ENCODE measurements at regions not wholly inside any gene's neighbourhood (a gene's known extent, or its start where the extent isn't known, plus 50 kb on each side); places are given as distances from the start of the nearest gene placed in this dataset.

- TF ChIP-seq CTCF (IDR thresholded peaks at IDR 0.05) (no peak), POLR2A (IDR thresholded peaks at IDR 0.05) (no peak)
Observed at GRCh38 chr16:22743401-22743800, 70.6 kb upstream of the HS3ST2 start.

Data from esophagus squamous epithelium (tissue), 4 donors.